ENCODE measurements at regions not wholly inside any gene's neighbourhood (a gene's known extent, or its start where the extent isn't known, plus 50 kb on each side); places are given as distances from the start of the nearest gene placed in this dataset.
A peak's percentile ranks its signal among the peaks of the same experiment; 100 is the strongest.

DNA sequence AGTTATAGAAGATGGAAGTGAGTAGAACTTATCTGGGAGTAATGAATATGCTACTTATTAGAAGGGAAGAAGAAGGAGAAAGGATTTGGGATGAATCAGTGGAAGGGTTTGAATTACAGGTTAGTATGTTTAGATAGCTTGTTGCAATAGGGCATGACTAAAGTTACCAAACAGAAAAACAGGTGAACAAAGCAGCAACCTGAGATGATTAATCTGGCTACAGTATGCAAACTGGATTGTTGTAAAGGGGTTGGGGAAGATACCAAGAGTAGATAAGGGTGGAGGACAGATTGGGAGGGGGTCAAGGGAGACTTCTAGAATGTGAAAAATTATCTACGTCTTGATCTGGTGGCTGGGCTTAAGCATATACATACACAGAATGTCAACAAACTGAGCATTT, 73.4 kb upstream of the CLEC14A start:
- ChIA-PET POLR2A (no interaction called here), CTCF (ENCODE audit: low intra/inter-chr PET ratio, low total read pairs) (no interaction called here)
- ATAC-seq (no peak), FAIRE-seq (no peak), DNase-seq (ENCODE audit: low spot score) (no peak)
- Histone ChIP-seq H3K27ac (ENCODE audit: extremely low read length, insufficient read depth, low read length) (no peak overlapping the region), H2AFZ (ENCODE audit: low read length) (no peak overlapping the region), H3K4me1 (ENCODE audit: insufficient read depth, low read length) (no peaks in the 10 kb centered on the region), H3K79me2 (ENCODE audit: insufficient read depth, low read length) (no peaks in the 10 kb centered on the region), H3K9me3 (ENCODE audit: low read length) (no peaks in the 10 kb centered on the region), H3K4me2 (ENCODE audit: low read depth, low read length) (no peak overlapping the region), H3K4me3 (replicated peaks in 1 of 3; ENCODE audit: insufficient read depth in 1 of 3, low read depth in 2 of 3, low read length in 3 of 3) (no peak overlapping the region), H3K9ac (ENCODE audit: insufficient read depth, low read depth, low read length) (no peak overlapping the region), H3K27me3 (ENCODE audit: control insufficient read depth in 1 of 2, insufficient read depth in 2 of 2, low read length in 2 of 2) (no peaks in the 10 kb centered on the region), H4K20me1 (ENCODE audit: insufficient read depth, low read length) (no peaks in the 10 kb centered on the region), H3K36me3 (replicated peaks in 1 of 2; ENCODE audit: control insufficient read depth in 1 of 2, insufficient read depth in 2 of 2, low read length in 2 of 2) (no peaks in the 10 kb centered on the region)
- TF ChIP-seq PRPF4 (IDR thresholded peaks at IDR 0.05; ENCODE audit: low read depth, low read length, poor library complexity, severe bottlenecking): no peak
- no peak for TF ChIP-seq NR2F1 (CRISPR knock-in tag; IDR thresholded peaks at IDR 0.05)
- intact Hi-C loops (cut with micrococcal nuclease; ENCODE audit: unreplicated experiment) (no loop called here), in situ Hi-C loops (cut with HindIII; ENCODE audit: extremely low pct_ligation_motif_present, low pct_unique_long_range_greater_than_20kb) (no loop called here)
- WGBS (ENCODE audit: low lambda C conversion rate): 2% methylated on average over 1 of the region's 1 CpG
- BruUV-seq (replicated peaks): no TSS peak

DNA sequence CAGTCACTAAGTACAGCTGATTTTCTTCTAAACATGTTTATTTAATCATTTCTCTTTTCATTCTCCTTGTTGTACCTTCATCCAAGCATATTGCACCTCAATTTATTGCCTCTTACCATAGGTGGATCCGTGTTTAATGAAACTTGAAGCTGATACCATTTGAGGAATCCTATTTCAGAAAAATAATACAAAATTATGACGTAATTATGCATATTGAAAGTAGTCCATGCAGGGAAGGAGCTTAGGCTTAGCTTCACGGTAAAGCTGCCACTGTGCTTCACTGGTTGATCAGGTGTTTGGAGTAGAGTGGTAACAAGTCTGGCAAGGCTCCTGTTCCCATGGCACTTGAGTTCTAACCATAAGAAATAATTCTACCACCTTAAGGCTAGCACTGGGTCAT, 61.0 kb upstream of the CLEC14A start:
- no TSS peak for BruUV-seq (replicated peaks)
- POLR2A ChIA-PET: no interaction called here
- 2% methylated on average over 3 of the region's 3 CpGs for WGBS (ENCODE audit: low lambda C conversion rate)
- FAIRE-seq (no peak), ATAC-seq (no peak), DNase-seq (ENCODE audit: low spot score) (no peak)
- H3K27me3 ChIP-seq (ENCODE audit: control insufficient read depth in 1 of 2, insufficient read depth in 2 of 2, low read length in 2 of 2): no peaks in the 10 kb centered on the region
- intact Hi-C loops (cut with micrococcal nuclease; ENCODE audit: unreplicated experiment) (no loop called here), in situ Hi-C loops (cut with HindIII; ENCODE audit: extremely low pct_ligation_motif_present, low pct_unique_long_range_greater_than_20kb) (no loop called here)
- no peaks in the 10 kb centered on the region for H3K36me3 ChIP-seq (replicated peaks in 1 of 2; ENCODE audit: control insufficient read depth in 1 of 2, insufficient read depth in 2 of 2, low read length in 2 of 2)
- TF ChIP-seq ZBTB20 (CRISPR knock-in tag; IDR thresholded peaks at IDR 0.05; ENCODE audit: borderline replicate concordance, low read depth) (no peak), ZSCAN29 (CRISPR knock-in tag; conservative IDR thresholded peaks at IDR 0.05) (no peak), MEF2D (CRISPR knock-in tag; IDR thresholded peaks at IDR 0.05) (no peak), CREB1 (IDR thresholded peaks at IDR 0.05) (peak; percentile 80), CREB1 (CRISPR knock-in tag; IDR thresholded peaks at IDR 0.05) (no peak), ATF7 (IDR thresholded peaks at IDR 0.05) (peak; percentile 98), ATF7 (CRISPR knock-in tag; IDR thresholded peaks at IDR 0.05) (no peak)
- TF ChIP-seq, protein P1, sequence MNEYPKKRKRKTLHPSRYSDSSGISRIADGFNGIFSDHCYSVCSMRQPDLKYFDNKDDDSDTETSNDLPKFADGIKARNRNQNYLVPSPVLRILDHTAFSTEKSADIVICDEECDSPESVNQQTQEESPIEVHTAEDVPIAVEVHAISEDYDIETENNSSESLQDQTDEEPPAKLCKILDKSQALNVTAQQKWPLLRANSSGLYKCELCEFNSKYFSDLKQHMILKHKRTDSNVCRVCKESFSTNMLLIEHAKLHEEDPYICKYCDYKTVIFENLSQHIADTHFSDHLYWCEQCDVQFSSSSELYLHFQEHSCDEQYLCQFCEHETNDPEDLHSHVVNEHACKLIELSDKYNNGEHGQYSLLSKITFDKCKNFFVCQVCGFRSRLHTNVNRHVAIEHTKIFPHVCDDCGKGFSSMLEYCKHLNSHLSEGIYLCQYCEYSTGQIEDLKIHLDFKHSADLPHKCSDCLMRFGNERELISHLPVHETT (CRISPR knock-in tag; conservative IDR thresholded peaks at IDR 0.05): no peak
- H4K20me1 ChIP-seq (ENCODE audit: insufficient read depth, low read length): no peaks in the 10 kb centered on the region
- no peak overlapping the region for H3K4me3 ChIP-seq (replicated peaks in 1 of 3; ENCODE audit: insufficient read depth in 1 of 3, low read depth in 2 of 3, low read length in 3 of 3)
- H3K27ac ChIP-seq (ENCODE audit: extremely low read length, insufficient read depth, low read length): no peak overlapping the region
- H3K9me3 ChIP-seq (ENCODE audit: low read length): peaks cover 23% of the 10 kb centered on the region
- CTCF ChIA-PET (ENCODE audit: low intra/inter-chr PET ratio, low total read pairs): no interaction called here
- H3K4me2 ChIP-seq (ENCODE audit: low read depth, low read length): no peak overlapping the region
- no peaks in the 10 kb centered on the region for H3K4me1 ChIP-seq (ENCODE audit: insufficient read depth, low read length)
- no peak overlapping the region for H3K9ac ChIP-seq (ENCODE audit: insufficient read depth, low read depth, low read length)
- H2AFZ ChIP-seq (ENCODE audit: low read length): no peak overlapping the region
- H3K79me2 ChIP-seq (ENCODE audit: insufficient read depth, low read length): no peaks in the 10 kb centered on the region

Data from HepG2 (cell line).